H1 (cell line): ENCODE measurements at regions not wholly inside any gene's neighbourhood (a gene's known extent, or its start where the extent isn't known, plus 50 kb on each side); places are given as distances from the start of the nearest gene placed in this dataset.
"Not testable (repeated sequence)": the region's sequence is repeated elsewhere in the genome, so short reads cannot be mapped to it uniquely, and the experiment has no call there.

Experiments
- CTCF ChIA-PET: fragments of 300-600 bp; sonication (Branson Sonifier 250); formaldehyde crosslinking; loops from one replicate; lab custom pipeline; 2021; ENCODE audit not compliant: partially characterized antibody; lab: Charles Lee
- POLR2A ChIA-PET: fragments of 300-600 bp; sonication (Branson Sonifier 250); formaldehyde crosslinking; loops from one replicate; lab custom pipeline; 2021; ENCODE audit warnings: inconsistent platforms; ENCODE audit not compliant: partially characterized antibody; lab: Charles Lee
- DNase-seq, 2 experiments: peaks; one replicate each; pipeline versions ENCODE4 v3.0.0 to v3.0.0-alpha.2; 2010 to 2022; ENCODE audit warnings: low spot score in 2 of 2, low read depth in 1 of 2, mixed read lengths in 1 of 2
- FAIRE-seq: peaks from 2 replicates; lab custom pipeline; 2011; peaks lifted over from hg19 to GRCh38; lab: Jason Lieb, UNC
- H2AFZ ChIP-seq: 2 replicates; pipeline ENCODE4 v1.8.1; 2012; ENCODE audit warnings: low read length, inconsistent platforms
- H2AK5ac ChIP-seq: 2 replicates; pipeline ENCODE4 v1.6.1; 2013; ENCODE audit warnings: low read depth, low read length
- H2BK120ac ChIP-seq: replicated peaks from 2 replicates; pipeline ENCODE3; 2013; ENCODE audit warnings: low read depth, low read length, inconsistent platforms
- H2BK12ac ChIP-seq: 2 replicates; pipeline ENCODE4 v1.6.1; 2013; ENCODE audit warnings: low read depth, low read length
- H2BK15ac ChIP-seq: 2 replicates; pipeline ENCODE4 v1.6.1; 2013; ENCODE audit warnings: low read length
- H2BK20ac ChIP-seq: 2 replicates; pipeline ENCODE4 v1.6.1; 2013; ENCODE audit warnings: low read length
- H2BK5ac ChIP-seq: 2 replicates; pipeline ENCODE4 v1.6.1; 2013; ENCODE audit warnings: low read depth, low read length
- H3K14ac ChIP-seq: 2 replicates; pipeline ENCODE4 v1.6.1; 2013; ENCODE audit warnings: inconsistent platforms; ENCODE audit not compliant: insufficient read length
- H3K18ac ChIP-seq: 2 replicates; pipeline ENCODE4 v1.6.1; 2013; ENCODE audit warnings: low read length; ENCODE audit errors: extremely low read depth
- H3K23ac ChIP-seq: 2 replicates; pipeline ENCODE4 v1.6.1; 2013; ENCODE audit warnings: inconsistent platforms; ENCODE audit not compliant: insufficient read length
- H3K23me2 ChIP-seq: 2 replicates; pipeline ENCODE4 v1.6.1; 2013; ENCODE audit warnings: low read depth, low read length
- H3K27ac ChIP-seq: 2 replicates; pipeline ENCODE4 v1.6.1; 2011; ENCODE audit warnings: low read depth, low read length, inconsistent platforms
- H3K27me3 ChIP-seq, 4 experiments: replicated peaks in 1 of 4; 1 replicate in 1 of 4; 2 replicates in 3 of 4; pipeline versions ENCODE4 v1.6.1 to v1.8.1; 2011 to 2013; ENCODE audit warnings: low read length in 3 of 4, mild to moderate bottlenecking in 3 of 4, inconsistent platforms in 2 of 4, mixed read lengths in 2 of 4, moderate library complexity in 1 of 4; ENCODE audit not compliant: control insufficient read depth in 3 of 4, insufficient read depth in 3 of 4; ENCODE audit errors: extremely low read depth in 1 of 4
- H3K36me3 ChIP-seq, 4 experiments: 2 replicates each; pipeline versions ENCODE4 v1.6.1 to v1.8.1; 2011 to 2013; ENCODE audit warnings: mild to moderate bottlenecking in 4 of 4, low read length in 3 of 4, moderate library complexity in 2 of 4, control low read depth in 1 of 4, inconsistent platforms in 1 of 4; ENCODE audit not compliant: insufficient read depth in 4 of 4, control insufficient read depth in 2 of 4
- H3K4ac ChIP-seq: replicated peaks from 2 replicates; pipeline ENCODE3; 2013; ENCODE audit warnings: low read length, low read depth, mixed read lengths, inconsistent platforms; ENCODE audit not compliant: insufficient read length
- H3K4me1 ChIP-seq, 4 experiments: replicated peaks in 1 of 4; 1 replicate in 1 of 4; 2 replicates in 3 of 4; pipeline versions ENCODE4 v1.6.1 to v1.8.1; 2011 to 2013; ENCODE audit warnings: low read length in 3 of 4, inconsistent platforms in 2 of 4, mixed read lengths in 1 of 4; ENCODE audit not compliant: insufficient read depth in 4 of 4, control insufficient read depth in 3 of 4
- H3K4me2 ChIP-seq, 2 experiments: 2 replicates each; pipeline versions ENCODE4 v1.6.1 to v1.8.1; 2011 to 2013; ENCODE audit warnings: low read depth in 2 of 2, low read length in 2 of 2, control low read depth in 1 of 2, inconsistent platforms in 1 of 2, mild to moderate bottlenecking in 1 of 2; ENCODE audit not compliant: insufficient read depth in 1 of 2
- H3K4me3 ChIP-seq, 4 experiments: fragments of 200-600, 300-600 bp in 1 of 4; sonication (generic), shearing (Covaris generic), sonication (Bioruptor Twin) in 1 of 4; 2 replicates each; pipeline versions ENCODE4 v1.5.1 to v1.8.1; 2011 to 2016; ENCODE audit warnings: low read length in 4 of 4, low read depth in 3 of 4, control low read depth in 2 of 4, inconsistent platforms in 2 of 4, mild to moderate bottlenecking in 2 of 4, mixed read lengths in 1 of 4, moderate library complexity in 1 of 4; ENCODE audit not compliant: insufficient read depth in 2 of 4; ENCODE audit errors: extremely low read depth in 1 of 4
- H3K56ac ChIP-seq: replicated peaks from 2 replicates; pipeline ENCODE3; 2013; ENCODE audit warnings: low read depth, mild to moderate bottlenecking, mixed read lengths, low read length, inconsistent platforms; ENCODE audit not compliant: insufficient read length
- H3K79me1 ChIP-seq: 2 replicates; pipeline ENCODE4 v1.6.1; 2013; ENCODE audit warnings: low read depth, low read length, control low read depth
- H3K79me2 ChIP-seq, 2 experiments: 2 replicates each; pipeline versions ENCODE4 v1.6.1 to v1.8.1; 2012 to 2013; ENCODE audit warnings: low read length in 2 of 2, mild to moderate bottlenecking in 2 of 2, inconsistent platforms in 1 of 2; ENCODE audit not compliant: insufficient read depth in 2 of 2, control insufficient read depth in 1 of 2
- H3K9ac ChIP-seq, 4 experiments: replicated peaks in 1 of 4; 1 replicate in 1 of 4; 2 replicates in 3 of 4; pipeline versions ENCODE4 v1.6.1 to v1.8.1; 2011 to 2013; ENCODE audit warnings: low read depth in 3 of 4, low read length in 3 of 4, control low read depth in 2 of 4, mild to moderate bottlenecking in 2 of 4, moderate library complexity in 2 of 4, inconsistent platforms in 1 of 4; ENCODE audit errors: extremely low read depth in 1 of 4
- H3K9me3 ChIP-seq, 2 experiments: 2 replicates each; pipeline versions ENCODE4 v1.6.1 to v1.8.1; 2012 to 2013; ENCODE audit warnings: mild to moderate bottlenecking in 2 of 2, moderate library complexity in 2 of 2, control low read depth in 1 of 2, inconsistent platforms in 1 of 2, low read depth in 1 of 2, low read length in 1 of 2, mixed read lengths in 1 of 2; ENCODE audit not compliant: insufficient read depth in 2 of 2
- H4K20me1 ChIP-seq, 2 experiments: replicated peaks in 1 of 2; 2 replicates each; pipeline versions ENCODE3 to v1.8.1; 2011 to 2013; ENCODE audit warnings: inconsistent platforms in 2 of 2, low read length in 2 of 2, mild to moderate bottlenecking in 1 of 2; ENCODE audit not compliant: insufficient read depth in 2 of 2, control insufficient read depth in 1 of 2
- H4K5ac ChIP-seq: 2 replicates; pipeline ENCODE4 v1.6.1; 2013; ENCODE audit warnings: low read length, low read depth, mixed read lengths, inconsistent platforms; ENCODE audit not compliant: insufficient read length
- H4K8ac ChIP-seq: 2 replicates; pipeline ENCODE4 v1.8.0; 2013; ENCODE audit warnings: mild to moderate bottlenecking, moderate library complexity, low read length, inconsistent platforms; ENCODE audit not compliant: insufficient read depth; ENCODE audit errors: extremely low read depth
- H4K91ac ChIP-seq: replicated peaks from 2 replicates; pipeline ENCODE3; 2013; ENCODE audit warnings: low read length, mixed read lengths, inconsistent platforms; ENCODE audit not compliant: insufficient read length
- WGBS, 2 experiments: shearing (Covaris generic) in 1 of 2; methylation state at CpG; one replicate each; pipeline versions ENCODE4 v1.1.6 to v1.1.7; 2013 to 2015; ENCODE audit warnings: low lambda C conversion rate in 2 of 2, mixed read lengths in 2 of 2, inconsistent platforms in 1 of 2, low coverage in 1 of 2, missing lambda C conversion rate in 1 of 2; ENCODE audit not compliant: insufficient replicate concordance in 2 of 2, insufficient coverage in 1 of 2, insufficient read length in 1 of 2; ENCODE audit errors: extremely low coverage in 1 of 2, missing lambda C conversion rate in 1 of 2; 5-methylcytosine and 5-hydroxymethylcytosine counted together

- H3K4me1 ChIP-seq, H4K91ac ChIP-seq, H4K20me1 ChIP-seq, H3K27ac ChIP-seq, H3K36me3 ChIP-seq, H2AFZ ChIP-seq, H2BK15ac ChIP-seq, H3K23ac ChIP-seq, H3K9me3 ChIP-seq, H2BK120ac ChIP-seq, FAIRE-seq, H2BK20ac ChIP-seq, H3K4me2 ChIP-seq, POLR2A ChIA-PET, H3K27me3 ChIP-seq, CTCF ChIA-PET, DNase-seq, H2BK12ac ChIP-seq, H3K23me2 ChIP-seq, H3K79me1 ChIP-seq, H3K4ac ChIP-seq, H4K8ac ChIP-seq, H3K4me3 ChIP-seq, H4K5ac ChIP-seq, H3K18ac ChIP-seq, H3K9ac ChIP-seq, H2AK5ac ChIP-seq, H2BK5ac ChIP-seq, H3K56ac ChIP-seq, H3K14ac ChIP-seq, H3K79me2 ChIP-seq: not testable (repeated sequence)
- WGBS, 2 experiments: 76% methylated on average over 1 of the region's 2 CpGs; no CpG with 5 or more reads in 1 of the 2 experiments
Measured at GRCh38 chr2:87318814-87319491, 297.3 kb upstream of the PLGLB1 start.

- H2AFZ ChIP-seq, H3K23me2 ChIP-seq, CTCF ChIA-PET, H2BK15ac ChIP-seq, H3K56ac ChIP-seq, H2BK5ac ChIP-seq, FAIRE-seq, DNase-seq, H3K27ac ChIP-seq, H3K4me1 ChIP-seq, POLR2A ChIA-PET, H4K20me1 ChIP-seq, H3K23ac ChIP-seq, H2BK20ac ChIP-seq, H3K4ac ChIP-seq, H3K36me3 ChIP-seq, H3K4me2 ChIP-seq, H4K5ac ChIP-seq, H3K9me3 ChIP-seq, H2AK5ac ChIP-seq, H2BK120ac ChIP-seq, H3K79me2 ChIP-seq, H3K9ac ChIP-seq, H4K8ac ChIP-seq, H3K27me3 ChIP-seq, H2BK12ac ChIP-seq, H4K91ac ChIP-seq, H3K14ac ChIP-seq, H3K18ac ChIP-seq, H3K79me1 ChIP-seq, H3K4me3 ChIP-seq: not testable (repeated sequence)
- WGBS, 2 experiments: 76% methylated on average over 2 of the region's 2 CpGs; no CpG with 5 or more reads in 1 of the 2 experiments
Measured at GRCh38 chr2:87319705-87320104, 298.1 kb upstream of the PLGLB1 start.
